Amniotic epithelial cell (primary cell): ENCODE measurements at regions not wholly inside any gene's neighbourhood (a gene's known extent, or its start where the extent isn't known, plus 50 kb on each side); places are given as distances from the start of the nearest gene placed in this dataset.
"Not testable (repeated sequence)": the region's sequence is repeated elsewhere in the genome, so short reads cannot be mapped to it uniquely, and the experiment has no call there.

Source experiments
- DNase-seq: peaks from one replicate; pipeline ENCODE4 v3.0.0-alpha.2; 2010; ENCODE audit warnings: low read depth

GRCh38 chr4:148649652-148650331 lies 207.6 kb upstream of the NR3C2 start:
- peak; percentile 92 for DNase-seq

GRCh38 chr4:148643851-148644250 lies 201.6 kb upstream of the NR3C2 start:
- DNase-seq = no peak

- no peak for DNase-seq
Observed at GRCh38 chr4:148642907-148643306, 200.7 kb upstream of the NR3C2 start.

GRCh38 chr4:148638079-148638478 lies 195.9 kb upstream of the NR3C2 start:
- not testable (repeated sequence) for DNase-seq

- DNase-seq = not testable (repeated sequence)
Observed at GRCh38 chr4:148637453-148637852, 195.2 kb upstream of the NR3C2 start.

GRCh38 chr4:148634476-148634875 lies 192.3 kb upstream of the NR3C2 start:
- DNase-seq = peak; percentile 75

- DNase-seq = no peak
Observed at GRCh38 chr4:148633720-148634119, 191.5 kb upstream of the NR3C2 start.

- no peak for DNase-seq
Observed at GRCh38 chr4:148632476-148632875, 190.3 kb upstream of the NR3C2 start.

- peak; percentile 3 for DNase-seq
Observed at GRCh38 chr4:148630051-148630450, 187.8 kb upstream of the NR3C2 start.

GRCh38 chr4:148618856-148619255 lies 176.6 kb upstream of the NR3C2 start:
- peak; percentile 70 for DNase-seq

- DNase-seq = peak; percentile 13
Observed at GRCh38 chr4:148608968-148609367, 166.8 kb upstream of the NR3C2 start.

GRCh38 chr4:148598418-148599207 lies 156.4 kb upstream of the NR3C2 start:
- not testable (repeated sequence) for DNase-seq

- no peak for DNase-seq
Observed at GRCh38 chr4:148589182-148589581, 147.0 kb upstream of the NR3C2 start.

- no peak for DNase-seq
Observed at GRCh38 chr4:148575577-148575976, 133.4 kb upstream of the NR3C2 start.

GRCh38 chr4:148574911-148575310 lies 132.7 kb upstream of the NR3C2 start:
- no peak for DNase-seq

GRCh38 chr4:148574502-148574901 lies 132.3 kb upstream of the NR3C2 start:
- DNase-seq = peak; percentile 68

- no peak for DNase-seq
Observed at GRCh38 chr4:148574066-148574465, 131.9 kb upstream of the NR3C2 start.

GRCh38 chr4:148573296-148573695 lies 131.1 kb upstream of the NR3C2 start:
- no peak for DNase-seq

- DNase-seq = no peak
Observed at GRCh38 chr4:148565801-148566200, 123.6 kb upstream of the NR3C2 start.

- no peak for DNase-seq
Observed at GRCh38 chr4:148563684-148564083, 121.5 kb upstream of the NR3C2 start.

GRCh38 chr4:148561467-148561866 lies 119.3 kb upstream of the NR3C2 start:
- DNase-seq = no peak

GRCh38 chr4:148557793-148558192 lies 115.6 kb upstream of the NR3C2 start:
- no peak for DNase-seq

- no peak for DNase-seq
Observed at GRCh38 chr4:148550788-148551187, 108.6 kb upstream of the NR3C2 start.
